ENCODE measurements at regions not wholly inside any gene's neighbourhood (a gene's known extent, or its start where the extent isn't known, plus 50 kb on each side); places are given as distances from the start of the nearest gene placed in this dataset.
"Not testable (repeated sequence)": the region's sequence is repeated elsewhere in the genome, so short reads cannot be mapped to it uniquely, and the experiment has no call there.

DNA sequence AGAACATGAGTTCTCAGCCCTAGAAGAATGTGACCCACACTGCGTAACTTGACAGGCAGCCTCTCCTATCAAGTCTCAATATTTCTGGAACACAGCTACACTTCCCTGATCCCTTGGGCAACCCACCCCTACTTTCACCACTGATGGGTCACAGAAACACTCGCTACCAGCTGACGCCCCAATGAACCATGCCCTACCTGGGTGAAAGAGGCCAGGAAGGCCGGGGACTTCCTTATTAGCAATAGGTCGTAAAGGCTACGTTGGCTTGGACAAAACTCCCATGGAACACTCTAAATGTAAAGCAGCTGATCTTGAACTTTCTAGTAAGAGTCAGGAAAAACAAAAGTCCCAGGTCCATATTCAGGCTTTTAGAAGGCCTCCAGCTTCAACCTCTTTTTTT is 202.3 kb upstream of the KCTD7 start:
- TF ChIP-seq, protein P1, sequence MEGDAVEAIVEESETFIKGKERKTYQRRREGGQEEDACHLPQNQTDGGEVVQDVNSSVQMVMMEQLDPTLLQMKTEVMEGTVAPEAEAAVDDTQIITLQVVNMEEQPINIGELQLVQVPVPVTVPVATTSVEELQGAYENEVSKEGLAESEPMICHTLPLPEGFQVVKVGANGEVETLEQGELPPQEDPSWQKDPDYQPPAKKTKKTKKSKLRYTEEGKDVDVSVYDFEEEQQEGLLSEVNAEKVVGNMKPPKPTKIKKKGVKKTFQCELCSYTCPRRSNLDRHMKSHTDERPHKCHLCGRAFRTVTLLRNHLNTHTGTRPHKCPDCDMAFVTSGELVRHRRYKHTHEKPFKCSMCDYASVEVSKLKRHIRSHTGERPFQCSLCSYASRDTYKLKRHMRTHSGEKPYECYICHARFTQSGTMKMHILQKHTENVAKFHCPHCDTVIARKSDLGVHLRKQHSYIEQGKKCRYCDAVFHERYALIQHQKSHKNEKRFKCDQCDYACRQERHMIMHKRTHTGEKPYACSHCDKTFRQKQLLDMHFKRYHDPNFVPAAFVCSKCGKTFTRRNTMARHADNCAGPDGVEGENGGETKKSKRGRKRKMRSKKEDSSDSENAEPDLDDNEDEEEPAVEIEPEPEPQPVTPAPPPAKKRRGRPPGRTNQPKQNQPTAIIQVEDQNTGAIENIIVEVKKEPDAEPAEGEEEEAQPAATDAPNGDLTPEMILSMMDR (IDR thresholded peaks at IDR 0.05; ENCODE audit: borderline replicate concordance, insufficient read depth, low read depth, low read length) = no peak
- H3K4me3 ChIP-seq (ENCODE audit: low read depth, low read length) = no peak overlapping the region

DNA sequence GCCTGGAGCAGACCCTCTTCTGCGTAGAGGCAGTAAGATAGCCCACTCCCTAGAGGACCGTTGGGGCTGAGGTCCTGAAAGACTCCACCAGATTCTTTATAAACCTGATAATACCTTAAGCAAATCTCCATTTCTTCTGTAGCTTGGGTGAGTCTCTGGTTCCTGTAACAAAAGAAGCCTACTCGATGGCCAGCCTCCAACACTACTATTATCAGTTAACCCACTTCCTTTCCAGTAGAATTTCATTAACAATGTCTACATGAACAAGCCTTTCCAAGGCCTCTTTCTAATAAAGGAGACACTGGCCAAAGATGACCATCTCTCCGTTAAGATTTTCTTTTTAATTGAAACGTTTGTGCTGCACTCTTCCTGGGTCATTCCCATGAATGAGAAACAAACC is 201.7 kb upstream of the KCTD7 start:
- no peak overlapping the region for H3K4me3 ChIP-seq (ENCODE audit: low read depth, low read length)
- TF ChIP-seq, protein P1 (IDR thresholded peaks at IDR 0.05; ENCODE audit: borderline replicate concordance, insufficient read depth, low read depth, low read length) = no peak

DNA sequence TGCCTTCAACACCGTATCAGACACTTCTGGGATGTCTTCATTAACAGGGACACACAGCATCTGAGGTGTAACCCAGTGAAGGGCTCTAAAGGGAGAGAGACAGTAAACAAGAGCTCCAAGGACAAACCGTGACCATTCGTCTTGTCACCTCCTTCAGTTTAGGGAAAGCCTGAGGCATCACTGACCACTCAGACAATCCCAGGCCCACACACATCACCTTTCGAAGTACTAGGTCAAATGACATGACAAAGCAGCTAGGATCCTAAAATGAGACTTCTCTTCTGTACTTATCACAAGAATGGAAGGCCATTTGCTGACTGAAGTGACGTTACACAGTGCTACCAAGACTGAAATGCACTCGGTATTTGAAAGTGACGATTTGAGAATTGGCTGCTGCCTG is 200.7 kb upstream of the KCTD7 start:
- TF ChIP-seq, protein P1 (IDR thresholded peaks at IDR 0.05; ENCODE audit: borderline replicate concordance, insufficient read depth, low read depth, low read length) = no peak
- no peak overlapping the region for H3K4me3 ChIP-seq (ENCODE audit: low read depth, low read length)

DNA sequence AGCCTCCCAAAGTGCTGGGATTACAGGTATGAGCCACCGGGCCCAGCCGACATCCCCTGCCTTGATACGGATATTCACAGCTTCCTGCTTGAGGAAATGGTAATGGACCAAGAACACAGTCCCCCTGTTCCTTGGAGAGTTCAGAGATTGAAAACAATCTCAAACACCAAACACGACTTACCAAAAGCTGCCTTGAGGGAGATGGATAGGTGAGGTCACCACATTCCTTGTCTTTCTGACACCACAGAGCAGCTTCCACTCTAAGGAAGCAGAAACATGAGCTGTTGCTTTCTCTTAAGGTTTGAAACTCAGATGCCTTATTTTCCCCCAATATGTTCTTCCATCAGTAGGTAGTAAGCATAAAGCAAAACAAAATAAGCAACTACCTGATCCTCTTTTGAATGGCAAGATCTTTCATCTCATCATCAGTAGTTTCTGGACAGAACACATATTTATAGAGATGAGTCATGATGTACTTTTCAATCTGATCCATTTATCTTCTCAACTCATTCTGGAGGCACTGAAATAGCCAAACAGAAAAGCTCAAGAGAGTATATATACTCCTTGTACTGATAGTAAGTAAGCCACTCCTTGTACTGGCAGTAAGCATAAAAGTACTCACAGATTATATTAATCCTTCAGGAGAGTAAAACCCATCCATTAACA is 199.1 kb upstream of the KCTD7 start:
- TF ChIP-seq, protein P1 (IDR thresholded peaks at IDR 0.05; ENCODE audit: borderline replicate concordance, insufficient read depth, low read depth, low read length) = no peak
- no peak overlapping the region for H3K4me3 ChIP-seq (ENCODE audit: low read depth, low read length)

DNA sequence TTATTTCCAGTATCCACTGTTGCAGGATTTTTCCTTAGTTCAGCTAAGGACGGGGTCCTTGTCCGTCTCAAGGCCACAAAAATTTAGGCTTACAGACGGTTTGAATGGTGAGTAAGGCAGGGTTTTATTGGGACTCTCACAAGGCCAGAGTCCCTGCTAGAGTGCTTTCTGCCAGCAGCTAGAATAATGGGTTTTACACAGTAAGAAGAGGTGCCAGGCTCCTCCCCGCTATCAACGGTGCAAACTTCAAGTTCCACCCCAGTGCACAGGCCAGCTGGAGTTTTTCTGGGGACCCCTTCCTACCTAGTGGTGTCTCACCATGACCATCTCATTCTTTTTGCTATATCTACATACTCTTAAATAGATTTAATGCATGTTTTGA is 198.5 kb upstream of the KCTD7 start:
- H3K4me3 ChIP-seq (ENCODE audit: low read depth, low read length) = no peak overlapping the region
- TF ChIP-seq, protein P1 (IDR thresholded peaks at IDR 0.05; ENCODE audit: borderline replicate concordance, insufficient read depth, low read depth, low read length) = no peak

DNA sequence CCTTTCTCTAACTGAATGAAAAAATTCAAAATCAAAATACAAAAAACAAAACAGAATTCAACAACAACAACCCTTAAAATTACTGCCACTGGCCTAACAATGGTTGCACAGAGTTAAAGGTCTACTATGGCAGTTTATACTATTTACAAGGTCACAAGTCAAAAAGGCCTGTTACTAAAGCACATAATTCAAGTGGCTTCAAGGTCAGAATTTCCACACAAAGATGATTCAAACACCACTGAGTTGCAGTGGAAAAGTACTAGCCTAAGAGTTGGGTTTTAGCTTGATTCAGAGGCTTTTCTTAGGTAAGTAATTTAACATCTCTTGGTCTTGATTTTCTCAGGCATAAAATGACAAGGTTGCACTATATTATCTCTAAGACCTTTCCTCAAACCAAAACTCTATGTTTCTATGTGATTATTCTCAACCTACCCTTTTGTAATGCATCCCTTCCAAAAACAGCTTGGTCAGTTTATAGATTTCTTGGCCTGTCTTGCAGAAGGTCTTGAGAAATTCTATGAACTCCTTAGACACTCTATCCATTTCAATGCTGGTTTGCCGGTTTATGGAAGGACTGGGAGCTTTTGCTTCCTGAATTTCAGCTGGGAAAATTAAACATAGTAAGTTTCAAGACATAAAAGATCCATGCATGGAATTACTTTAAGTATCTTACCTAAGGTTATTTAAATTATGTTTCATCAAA is 189.8 kb upstream of the KCTD7 start:
- not testable (repeated sequence) for H3K4me3 ChIP-seq (ENCODE audit: low read depth, low read length)

DNA sequence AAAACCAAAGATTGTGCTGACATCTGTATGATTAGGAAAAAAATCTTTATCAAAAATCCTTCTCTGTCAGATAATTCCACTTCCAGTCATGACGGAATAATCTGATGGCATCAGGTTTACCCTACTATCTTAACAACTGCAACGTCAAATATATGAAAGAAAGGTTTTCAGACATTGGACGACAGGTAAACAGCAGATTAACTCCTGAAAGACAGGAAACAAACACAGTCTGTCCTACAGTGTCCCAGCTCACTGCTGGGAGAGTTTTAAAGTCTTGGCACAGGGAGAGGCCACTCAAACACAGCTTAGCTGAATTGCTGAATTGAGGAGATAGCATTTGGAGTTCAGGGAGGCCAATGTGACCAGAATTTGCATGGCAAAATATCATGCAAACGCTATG is 186.3 kb upstream of the KCTD7 start:
- TF ChIP-seq, protein P1 (IDR thresholded peaks at IDR 0.05; ENCODE audit: borderline replicate concordance, insufficient read depth, low read depth, low read length) = no peak
- H3K4me3 ChIP-seq (ENCODE audit: low read depth, low read length) = no peak overlapping the region

Measured in GM12875 (cell line).